ENCODE measurements at regions not wholly inside any gene's neighbourhood (a gene's known extent, or its start where the extent isn't known, plus 50 kb on each side); places are given as distances from the start of the nearest gene placed in this dataset.

DNA sequence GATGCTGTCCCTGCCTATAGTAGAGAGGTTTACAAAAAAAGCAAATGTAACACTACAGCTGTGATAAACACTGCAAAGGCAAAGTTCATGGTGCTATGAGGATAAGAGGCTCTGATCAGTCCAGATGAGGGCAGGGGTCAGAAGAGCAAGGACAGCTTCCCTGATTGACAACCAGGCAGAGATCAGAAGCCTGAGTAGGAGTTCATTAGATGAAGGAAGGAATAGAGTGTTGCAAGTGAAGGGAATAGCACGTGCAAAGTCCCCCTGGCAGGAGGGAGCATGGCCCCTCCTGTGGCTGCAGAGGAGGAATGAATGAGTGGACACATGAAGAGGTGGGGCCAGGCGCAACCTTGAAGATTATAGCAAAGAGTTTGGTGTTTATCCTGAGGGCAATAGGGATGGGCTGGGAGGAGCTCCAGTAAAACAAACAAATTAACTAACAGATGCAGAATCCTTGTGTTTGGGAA, 208.4 kb upstream of the IRX5 start:
- no peak for DNase-seq

DNA sequence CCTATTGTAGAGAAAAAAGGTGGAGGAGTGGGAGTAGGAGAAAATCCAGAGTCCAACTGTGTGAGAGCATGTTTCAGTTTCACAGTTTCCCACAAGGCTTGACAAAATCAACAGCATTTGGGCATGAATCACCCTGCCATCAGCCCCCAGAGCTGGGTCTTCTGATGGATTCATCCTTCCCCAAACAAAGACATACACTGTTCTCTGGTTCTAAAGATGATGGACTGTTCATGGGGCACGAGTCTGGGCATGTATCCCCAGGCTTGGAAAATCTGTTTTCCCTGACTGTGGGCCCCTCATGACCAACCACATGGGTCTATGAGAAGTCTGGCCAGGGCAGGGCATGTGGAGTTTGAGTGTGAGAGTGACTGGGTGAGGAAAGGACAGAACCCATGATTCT, 210.4 kb upstream of the IRX5 start:
- no peak for DNase-seq

DNA sequence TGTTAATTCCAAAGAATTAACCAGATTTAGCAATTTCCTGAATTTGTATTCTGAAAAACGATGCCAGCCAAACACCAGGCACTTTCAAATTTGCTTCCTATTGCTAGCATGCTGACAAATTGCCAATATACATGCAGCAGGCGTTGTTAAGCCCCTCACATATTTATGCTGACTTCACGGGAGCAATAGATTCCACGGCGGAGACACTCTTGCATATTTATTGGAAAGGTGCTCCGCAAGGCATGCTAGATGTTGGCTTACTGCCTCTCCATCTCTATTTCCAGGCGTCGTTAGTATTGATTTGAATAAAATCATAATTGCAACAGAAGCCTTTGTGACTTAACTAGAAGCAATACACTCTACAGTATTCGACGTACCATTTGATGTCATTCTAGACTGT, 211.0 kb upstream of the IRX5 start:
- no peak for DNase-seq

DNA sequence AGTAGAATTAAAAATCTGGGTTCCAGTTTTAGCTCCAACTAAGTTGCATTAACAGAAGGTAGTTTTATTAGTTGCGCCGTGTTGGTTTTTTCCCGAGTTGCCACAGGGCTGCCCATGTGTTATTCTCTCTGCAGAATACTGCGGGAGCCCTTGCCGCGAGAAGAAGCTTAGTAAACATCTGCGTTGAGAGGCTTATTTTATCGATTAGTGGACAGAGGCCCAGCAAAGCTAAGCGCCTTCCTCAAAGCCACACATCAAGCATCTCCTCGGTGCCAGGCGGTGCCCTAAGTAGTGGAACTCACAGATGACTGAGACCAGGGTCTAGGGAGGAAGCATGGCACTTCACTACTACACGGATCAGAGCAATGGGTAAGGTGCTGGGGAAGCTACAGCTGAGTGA, 212.3 kb upstream of the IRX5 start:
- no peak for DNase-seq

DNA sequence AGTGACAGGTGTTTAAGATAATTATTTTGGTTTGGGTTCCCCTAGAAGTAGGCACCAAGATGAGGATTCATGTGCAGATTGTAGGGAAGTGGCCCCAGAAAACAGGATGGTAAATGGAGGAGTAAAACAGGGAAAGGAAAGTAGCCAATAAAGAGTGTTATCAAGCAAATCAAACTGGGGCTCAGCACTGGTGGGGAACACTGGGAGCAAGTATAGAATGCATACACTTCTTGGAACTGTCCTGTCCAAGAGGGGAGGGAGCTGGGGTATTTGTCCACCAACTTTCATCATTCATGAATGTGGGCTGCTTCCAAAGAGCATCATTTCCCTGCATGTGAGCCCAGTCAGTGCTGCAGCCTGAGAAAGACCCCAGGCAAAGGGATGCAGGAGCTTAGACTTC, 215.7 kb upstream of the IRX5 start:
- no peak for DNase-seq

DNA sequence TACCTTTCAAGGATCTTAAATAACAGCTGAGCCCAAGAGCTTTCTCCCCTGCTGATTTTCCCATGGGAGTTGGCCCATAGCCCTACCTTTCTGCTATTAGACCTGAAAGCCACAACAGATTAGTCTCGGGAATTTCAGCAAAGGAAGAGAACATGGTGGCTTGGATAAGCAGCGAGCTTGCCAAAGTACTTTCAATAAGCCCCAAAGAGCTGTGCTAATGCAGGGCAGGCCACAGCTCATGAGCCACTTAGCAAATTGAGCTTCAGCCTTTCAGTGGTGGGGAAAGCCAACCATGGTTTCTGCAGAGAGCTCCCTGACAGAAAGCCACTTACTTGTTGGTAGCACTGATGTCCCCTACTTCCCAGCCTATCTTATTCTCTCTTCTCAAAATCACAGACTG, 217.8 kb upstream of the IRX5 start:
- DNase-seq = no peak

DNA sequence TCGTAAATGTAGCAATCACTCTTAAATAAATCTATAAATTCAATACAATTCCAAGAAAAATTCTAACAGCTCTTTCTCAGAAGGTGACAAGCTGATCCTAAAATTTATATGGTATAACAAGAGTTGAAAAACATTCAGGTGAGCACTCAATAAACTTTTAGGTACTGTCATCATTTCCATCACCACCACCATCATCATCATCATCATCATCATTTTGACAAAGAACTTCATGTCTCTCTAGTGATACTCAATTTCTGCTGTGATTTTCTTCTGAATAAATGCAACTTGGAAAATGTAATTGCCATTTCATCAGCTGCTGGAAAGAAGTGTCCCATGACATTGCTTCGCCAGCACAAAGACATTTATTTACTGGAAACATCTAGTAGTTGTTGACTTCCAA, 222.9 kb upstream of the IRX5 start:
- no peak for DNase-seq

DNA sequence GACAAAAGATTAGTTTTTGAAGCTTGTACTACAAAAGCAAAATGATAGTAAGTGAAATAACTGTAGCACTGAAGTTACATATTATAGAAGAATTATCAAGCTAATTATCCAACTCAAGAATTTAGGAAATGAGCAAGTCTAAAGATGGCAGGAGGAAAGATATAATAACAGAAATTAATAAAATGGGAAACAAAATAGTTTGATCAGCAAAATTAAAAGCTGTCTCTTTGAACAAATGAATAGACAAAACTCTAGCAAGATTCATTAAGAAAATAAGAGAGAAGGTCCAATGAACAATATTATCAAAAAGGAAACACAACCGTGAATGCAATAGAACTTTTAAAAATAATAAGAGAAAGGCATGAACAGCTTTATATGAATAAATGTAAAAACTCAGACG, 224.3 kb upstream of the IRX5 start:
- no peak for DNase-seq

DNA sequence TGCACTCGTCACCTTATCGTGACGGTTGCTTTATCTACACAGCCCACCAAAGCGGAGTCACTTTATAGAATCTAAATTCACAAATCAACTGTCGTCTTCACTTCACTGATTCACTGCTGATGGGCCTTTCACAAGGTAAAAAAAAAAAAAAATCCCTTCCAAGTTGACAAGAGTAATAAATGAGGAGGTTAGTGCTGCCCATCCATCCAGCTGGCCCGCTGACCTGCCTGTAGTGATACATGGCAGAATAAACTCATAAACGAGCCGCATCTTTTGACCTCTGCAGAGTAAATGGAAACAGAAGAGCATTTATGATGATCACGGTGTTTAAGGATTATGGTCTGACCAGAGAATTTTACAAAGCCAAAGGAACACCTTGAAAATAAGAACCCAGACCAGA, 227.3 kb upstream of the IRX5 start:
- no peak for DNase-seq

DNA sequence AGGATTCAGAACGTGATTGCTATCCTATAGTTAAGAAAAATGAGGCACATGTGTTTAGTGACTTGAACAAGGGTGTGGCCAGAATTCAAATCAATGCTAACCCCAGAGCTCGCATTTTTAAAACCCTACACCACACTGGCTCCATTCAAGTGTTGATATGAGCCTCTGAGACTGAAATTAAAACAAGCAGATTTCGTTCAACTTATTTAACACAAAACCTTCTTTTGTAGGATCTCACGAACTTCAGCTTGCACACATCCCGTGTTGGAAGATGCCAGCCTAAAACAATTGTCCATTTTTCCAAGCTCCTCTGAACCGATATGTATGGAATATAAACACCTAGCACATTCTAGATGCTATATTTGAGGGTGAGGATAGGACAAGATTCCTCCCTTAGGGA, 231.0 kb upstream of the IRX5 start:
- no peak for DNase-seq

DNA sequence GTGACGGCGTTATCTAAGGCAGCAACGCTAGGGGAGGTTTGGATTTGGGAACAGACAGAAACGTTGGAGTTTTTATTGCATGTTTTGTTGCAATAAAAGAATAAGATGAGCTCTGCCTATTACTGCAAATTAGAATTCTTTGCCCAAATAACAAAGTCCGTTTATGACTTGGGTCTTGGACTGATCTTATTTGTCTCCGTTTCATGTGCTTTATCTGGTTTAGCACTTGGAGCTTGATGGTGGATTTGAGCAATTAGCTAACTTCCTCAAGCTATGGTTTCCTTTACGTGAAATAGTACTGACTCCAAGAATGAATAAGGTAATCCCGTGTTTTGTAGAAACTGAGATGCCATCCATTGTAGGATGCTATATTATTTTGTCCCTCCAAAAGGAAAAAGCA, 233.0 kb upstream of the IRX5 start:
- DNase-seq = no peak

DNA sequence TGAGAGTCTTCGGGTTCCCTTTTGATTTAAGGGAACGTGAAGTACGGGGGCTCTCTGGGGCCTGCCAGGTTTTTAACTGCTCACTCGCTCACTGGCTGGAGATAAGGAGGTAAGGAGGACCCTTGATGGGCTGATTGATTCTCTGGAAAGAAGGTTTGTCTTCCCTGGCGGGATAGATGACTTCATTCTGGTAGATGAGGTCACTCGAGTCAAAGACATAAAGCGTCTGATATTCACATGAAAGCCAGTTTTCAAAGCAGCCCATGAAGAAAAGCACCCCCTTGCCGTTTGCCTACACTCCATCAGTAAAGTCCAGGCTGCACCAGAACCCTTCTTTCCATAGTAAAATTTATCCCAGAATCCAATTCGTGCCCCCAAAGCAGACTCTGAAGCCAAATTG, 233.7 kb upstream of the IRX5 start:
- no peak for DNase-seq

DNA sequence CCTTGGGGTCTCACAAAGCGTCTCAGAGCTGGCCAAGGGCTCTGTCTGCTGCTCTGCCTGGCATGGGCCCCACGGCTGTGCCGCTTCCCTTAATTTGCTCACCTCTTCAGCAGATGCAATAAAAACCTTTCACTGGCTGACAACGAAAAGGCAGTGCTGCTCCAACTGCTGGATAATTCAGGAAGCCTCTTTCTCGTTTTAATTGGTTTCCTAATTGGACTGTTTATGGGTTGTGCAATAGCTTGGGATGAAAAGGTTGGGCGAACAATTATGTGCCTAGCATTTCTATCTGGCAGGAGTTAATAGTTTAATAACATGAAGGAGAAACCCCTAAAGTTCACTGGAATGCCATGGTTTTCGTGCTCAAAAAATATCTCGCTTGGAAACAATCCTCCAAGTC, 234.1 kb upstream of the IRX5 start:
- no peak for DNase-seq

DNA sequence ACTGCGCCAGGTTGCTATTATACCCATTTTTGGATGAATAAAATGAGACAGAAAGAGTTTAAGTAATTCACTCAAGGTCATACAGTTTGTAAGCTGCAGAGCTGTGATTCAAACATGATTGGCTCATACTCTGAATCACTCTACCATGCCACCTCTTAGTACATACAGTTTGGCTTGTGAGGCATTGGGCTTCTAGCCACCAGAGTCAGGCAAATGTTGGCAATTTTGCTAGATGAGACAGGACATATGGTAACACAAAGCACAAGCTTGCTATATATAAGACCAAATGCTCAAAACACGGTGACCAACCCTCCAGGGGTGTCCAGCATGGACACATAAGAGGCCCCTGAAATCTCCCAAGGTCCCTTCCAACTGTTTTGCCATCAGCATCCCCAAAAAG, 236.0 kb upstream of the IRX5 start:
- no peak for DNase-seq

DNA sequence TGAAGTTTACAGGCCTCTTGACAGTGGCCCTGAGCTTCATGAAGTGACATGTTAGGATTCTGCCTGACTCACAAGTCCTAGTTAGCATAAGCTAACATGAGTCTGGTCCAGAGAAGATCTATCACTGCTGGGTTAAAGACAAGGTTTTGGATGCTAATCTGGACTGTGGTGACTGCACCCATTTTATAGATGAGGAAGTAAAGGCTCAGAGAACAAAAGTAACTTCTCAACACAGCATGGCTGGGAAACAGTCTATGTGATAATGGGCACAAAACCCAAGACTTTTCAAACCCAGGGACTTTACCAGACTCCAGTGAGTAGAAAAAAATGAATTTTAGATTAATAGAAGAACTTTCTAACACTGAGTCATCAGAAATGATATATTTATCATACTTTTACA, 236.8 kb upstream of the IRX5 start:
- DNase-seq = no peak

DNA sequence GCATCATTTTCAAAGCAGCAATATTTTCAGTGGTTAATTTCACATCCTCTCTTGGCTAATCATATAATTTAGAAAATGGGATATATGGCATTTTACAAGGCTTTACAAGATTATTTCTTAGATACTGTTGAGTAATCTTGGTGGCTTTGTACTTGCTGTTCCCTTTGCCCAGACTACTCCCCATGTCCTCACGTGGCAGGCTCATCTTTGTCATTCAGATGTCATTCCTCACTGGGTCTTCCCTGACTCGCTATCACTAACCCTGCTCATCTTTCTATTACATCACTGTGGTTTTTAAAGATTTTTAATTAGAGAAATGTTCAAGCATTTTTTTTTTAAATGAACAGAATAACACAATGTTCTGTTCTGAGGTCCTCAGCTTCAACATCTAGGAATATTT, 240.0 kb upstream of the IRX5 start:
- DNase-seq = no peak

DNA sequence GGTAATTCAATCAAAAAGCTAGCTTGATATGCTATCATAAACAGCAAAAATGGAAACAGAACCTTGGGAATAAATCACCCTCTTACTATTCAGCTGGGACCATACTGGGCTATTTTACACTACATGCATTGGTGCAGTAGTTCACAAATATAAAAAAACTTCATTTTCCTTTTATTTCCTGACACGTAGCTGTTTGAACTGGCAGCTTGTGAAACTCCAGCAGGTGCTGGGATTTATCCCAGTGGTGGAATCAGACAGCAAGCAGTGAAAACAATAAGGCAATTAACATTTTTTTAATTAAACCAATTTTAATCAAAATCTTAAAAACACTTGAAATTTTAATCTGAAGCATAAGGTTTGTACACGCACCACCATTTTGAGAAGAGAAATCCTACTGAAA, 240.4 kb upstream of the IRX5 start:
- no peak for DNase-seq

DNA sequence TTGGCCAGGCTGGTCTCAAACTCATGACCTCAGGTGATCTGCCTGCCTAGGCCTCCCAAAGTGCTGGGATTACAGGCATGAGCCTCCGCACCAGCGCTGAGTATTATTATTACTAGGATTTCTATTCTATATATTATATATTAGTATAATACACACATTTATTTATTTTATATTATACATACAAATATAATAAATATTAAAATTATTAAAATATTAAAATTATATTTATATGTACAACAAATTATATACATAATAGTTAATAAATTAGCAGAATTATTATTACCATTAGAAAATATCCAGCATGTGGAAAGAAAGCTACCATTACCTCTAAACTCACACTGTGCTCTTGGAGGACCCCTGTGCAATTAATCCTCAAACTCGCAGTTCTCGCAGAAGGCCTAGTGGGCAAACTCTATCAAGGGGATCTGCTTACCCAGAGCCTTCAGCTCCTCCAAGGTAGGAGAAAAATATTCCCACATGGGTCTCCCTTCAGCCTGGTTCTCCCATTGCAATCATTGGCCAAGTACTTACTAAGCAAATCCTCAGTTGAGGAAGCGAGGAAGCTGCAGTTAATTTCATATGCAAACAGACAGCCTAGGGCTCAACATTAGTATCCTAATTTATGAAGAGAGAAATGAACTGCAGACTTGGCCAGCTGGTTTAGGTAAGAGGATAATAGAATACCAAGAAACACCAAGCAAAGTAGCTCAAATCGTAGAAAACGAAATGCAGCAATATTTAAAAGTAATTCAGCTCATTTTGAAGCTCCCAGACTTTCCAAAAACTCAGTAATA, 241.4 kb upstream of the IRX5 start:
- DNase-seq = peak; percentile 9

DNA sequence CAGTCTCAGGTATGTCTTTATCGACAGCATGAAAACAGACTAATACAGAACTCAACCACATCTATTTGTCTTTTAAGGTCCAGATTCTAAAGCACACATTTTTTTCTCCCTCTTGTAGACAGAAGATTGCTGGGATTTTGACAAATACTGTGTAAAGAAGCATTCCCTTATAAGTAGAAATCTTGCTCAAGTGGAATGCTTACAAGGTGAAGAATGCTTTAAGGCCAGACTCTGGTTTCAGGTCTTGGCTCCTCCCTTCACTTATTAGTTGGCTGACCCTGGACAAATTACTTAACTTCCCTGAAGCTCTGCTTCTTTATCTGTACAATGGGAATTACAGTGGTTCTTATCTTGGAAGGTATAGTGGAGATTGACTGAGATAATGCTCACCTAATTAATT, 242.3 kb upstream of the IRX5 start:
- DNase-seq = no peak

DNA sequence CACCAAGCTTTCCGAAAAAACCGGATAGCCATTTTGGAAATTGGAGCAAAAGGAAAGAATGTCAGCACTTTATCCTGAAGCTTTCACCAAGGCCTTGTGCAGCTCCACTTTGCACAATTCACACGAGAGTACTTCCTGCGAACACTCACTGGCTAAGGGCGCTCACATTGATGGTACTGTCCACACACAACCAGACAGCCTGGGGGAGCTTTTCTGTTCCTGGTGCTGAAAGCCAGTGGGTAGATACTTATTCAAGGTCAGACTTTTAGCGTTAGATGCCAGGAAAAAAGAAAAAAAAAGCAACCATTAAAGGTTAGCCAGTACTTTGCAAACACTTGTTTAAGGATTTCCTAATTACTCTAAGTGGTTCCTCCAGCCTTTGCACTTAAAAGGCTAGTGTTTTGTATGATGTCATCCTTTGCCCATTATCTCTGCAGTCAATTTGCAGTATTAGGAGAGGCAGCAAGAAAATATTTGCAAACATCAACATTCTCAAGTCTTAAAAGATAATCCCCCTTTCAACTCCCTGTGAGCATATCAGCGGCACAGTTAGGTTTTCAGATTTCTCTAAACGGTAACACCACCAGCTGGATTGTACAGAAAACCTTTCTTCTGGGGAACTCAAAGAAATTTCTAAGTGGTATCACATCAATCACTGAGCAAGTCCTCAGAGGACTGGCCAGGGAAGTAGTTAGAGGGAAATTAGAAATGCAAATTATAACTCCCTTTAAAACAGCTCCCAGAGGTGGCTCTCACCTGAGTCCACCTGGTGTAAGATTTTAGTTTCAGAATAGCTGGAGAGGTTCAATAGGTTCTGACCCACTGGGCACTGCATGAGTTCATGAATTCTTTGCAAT, 243.4 kb upstream of the IRX5 start:
- DNase-seq = no peak

DNA sequence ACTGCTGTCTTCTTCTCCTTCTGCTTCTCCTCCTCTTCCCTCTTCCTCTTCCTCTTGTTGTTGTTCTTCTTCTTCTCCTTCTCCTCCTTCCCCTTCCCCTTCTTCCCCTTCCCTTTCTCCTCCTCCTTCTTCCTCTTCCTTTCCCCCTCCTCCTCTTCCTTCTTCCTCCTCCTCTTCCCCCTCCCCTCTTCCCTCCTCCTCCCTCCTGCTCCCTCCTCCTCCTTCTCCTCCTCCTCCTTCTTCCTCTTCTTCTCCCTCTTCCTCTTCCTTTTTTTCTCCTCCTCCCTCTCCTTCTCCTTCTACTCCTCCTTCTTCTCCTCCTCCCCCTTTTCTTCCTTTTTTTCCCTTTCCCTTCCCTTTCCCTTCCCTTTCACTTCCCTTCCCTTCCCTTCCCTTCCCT, 245.0 kb upstream of the IRX5 start:
- DNase-seq = no peak

DNA sequence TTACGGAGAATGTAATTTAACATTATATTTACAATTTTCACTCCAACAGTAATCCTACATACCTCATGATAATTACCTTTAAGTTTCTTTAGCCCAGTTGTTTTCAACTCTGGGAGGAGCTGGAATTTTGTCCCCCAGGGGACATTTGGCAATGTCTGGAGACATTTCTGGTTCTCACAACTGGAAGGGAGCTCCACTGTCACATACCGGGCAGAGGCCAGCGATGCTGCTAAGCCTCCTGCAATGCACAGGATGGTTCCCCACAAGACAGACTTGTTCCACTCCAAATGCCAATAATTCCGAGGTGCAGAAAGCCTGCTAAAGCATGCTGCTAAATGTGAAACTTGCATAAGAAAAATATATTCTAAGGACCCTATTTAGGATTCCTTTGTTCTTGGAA, 251.1 kb upstream of the IRX5 start:
- no peak for DNase-seq

DNA sequence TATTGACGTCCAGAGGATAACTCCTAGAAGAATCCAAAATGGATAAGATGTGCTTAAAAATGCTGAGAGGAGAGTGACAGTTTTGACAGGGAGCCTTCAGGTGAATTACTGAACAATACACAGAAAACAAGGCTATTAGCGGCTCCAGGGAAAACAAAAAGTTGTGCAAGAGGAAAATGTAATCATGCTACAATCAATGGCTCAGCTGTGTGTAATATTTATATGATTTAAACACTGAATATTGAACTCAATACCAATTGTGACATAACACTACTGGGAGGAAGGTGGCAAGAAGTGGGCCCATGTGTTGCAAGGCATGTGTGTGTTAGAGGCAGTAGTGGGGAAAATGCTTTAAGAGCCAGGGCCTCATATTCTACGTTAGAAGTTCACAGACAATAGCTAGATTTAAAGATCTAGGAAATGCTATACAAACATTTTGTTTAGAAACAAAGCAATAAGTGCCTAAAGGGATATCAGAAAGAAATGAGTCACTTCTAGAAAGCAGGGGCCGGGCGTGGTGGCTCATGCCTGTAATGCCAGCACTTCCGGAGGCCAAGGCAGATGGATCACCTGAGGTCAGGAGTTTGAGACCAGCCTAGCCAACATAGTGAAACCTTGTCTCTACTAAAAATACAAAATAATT, 253.2 kb upstream of the IRX5 start:
- no peak for DNase-seq

DNA sequence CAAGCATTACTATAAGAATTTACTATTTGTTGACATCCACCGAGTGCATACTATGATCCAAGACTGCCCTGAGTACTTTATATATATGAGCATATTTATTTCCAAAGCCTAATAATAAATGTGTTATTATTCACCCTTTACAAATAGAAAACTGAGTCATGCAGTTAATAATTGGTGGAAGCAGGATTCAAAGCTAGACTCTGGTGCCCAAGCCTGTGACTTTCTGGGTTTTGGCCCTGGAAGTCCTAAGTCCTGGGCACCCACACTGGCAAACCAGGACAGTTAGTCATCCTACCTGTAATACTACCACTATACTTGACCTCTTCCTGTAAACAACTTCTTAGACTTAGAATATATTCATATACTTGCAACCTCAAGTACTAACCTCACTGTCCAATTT, 257.4 kb upstream of the IRX5 start:
- no peak for DNase-seq

All from NCI-H526 treated with DMSO at 0.1 percent for 48 hours (cell line).